ENCODE measurements at regions not wholly inside any gene's neighbourhood (a gene's known extent, or its start where the extent isn't known, plus 50 kb on each side); places are given as distances from the start of the nearest gene placed in this dataset.

DNA sequence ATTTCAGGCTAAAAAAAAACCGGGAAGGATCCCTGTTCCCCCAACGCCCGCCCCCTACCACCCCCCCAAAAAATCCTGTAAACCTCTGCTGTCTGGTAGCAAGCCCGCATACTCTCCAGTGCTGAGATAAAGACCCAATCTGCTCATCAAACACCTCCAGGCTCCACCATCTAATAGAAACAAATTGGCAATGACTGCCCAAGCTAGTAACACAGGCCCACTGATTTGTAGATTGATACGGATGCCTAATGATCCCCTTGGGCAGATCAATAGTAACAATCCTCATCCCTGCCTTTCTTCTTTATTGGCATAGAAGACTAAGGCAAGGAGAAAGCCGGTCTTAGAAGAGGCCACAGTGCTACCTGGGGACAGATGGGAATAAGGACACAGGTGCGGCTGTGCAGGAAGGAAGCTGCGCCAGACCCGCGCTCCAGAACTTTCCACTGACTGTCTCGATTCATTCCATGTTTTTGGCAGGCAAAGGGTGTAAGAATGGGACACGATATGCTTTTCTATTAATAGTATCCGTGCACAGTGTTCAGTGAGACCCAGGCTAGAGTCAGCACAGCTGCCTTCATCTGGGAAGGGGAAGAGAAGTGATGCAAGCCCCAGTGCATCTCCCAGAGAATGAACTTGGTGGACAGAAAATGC lies 407.6 kb upstream of the PSMD7 start:
- peaks cover 0 to 11% (median 0%) of the 10 kb centered on the region in 4 donors for H3K4me1 ChIP-seq

DNA sequence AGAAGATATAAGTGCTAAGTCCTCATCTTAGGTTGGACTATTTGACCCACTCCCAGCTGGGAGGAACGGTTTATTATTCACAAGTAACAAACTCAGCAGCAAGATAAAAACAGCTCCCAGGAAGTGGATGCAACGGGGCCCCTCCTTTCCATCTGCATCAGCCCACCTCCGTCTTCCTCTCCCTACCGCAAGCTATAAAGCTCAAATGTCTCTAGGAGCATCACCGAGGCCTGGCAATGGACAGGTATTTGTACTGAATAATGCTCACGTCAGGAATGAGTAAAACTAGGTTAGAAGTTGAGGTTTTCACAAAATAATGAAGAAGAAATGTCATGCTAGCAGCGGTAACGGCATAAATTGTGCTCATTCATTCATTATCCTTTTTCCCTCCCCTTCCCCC lies 408.7 kb upstream of the PSMD7 start:
- TF ChIP-seq, protein P1, sequence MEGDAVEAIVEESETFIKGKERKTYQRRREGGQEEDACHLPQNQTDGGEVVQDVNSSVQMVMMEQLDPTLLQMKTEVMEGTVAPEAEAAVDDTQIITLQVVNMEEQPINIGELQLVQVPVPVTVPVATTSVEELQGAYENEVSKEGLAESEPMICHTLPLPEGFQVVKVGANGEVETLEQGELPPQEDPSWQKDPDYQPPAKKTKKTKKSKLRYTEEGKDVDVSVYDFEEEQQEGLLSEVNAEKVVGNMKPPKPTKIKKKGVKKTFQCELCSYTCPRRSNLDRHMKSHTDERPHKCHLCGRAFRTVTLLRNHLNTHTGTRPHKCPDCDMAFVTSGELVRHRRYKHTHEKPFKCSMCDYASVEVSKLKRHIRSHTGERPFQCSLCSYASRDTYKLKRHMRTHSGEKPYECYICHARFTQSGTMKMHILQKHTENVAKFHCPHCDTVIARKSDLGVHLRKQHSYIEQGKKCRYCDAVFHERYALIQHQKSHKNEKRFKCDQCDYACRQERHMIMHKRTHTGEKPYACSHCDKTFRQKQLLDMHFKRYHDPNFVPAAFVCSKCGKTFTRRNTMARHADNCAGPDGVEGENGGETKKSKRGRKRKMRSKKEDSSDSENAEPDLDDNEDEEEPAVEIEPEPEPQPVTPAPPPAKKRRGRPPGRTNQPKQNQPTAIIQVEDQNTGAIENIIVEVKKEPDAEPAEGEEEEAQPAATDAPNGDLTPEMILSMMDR (IDR thresholded peaks at IDR 0.05) = no peak
- no peak for TF ChIP-seq POLR2A (IDR thresholded peaks at IDR 0.05)
- no peak for TF ChIP-seq EP300 (IDR thresholded peaks at IDR 0.05)
- H3K9me3 ChIP-seq = no peaks in the 10 kb centered on the region
- H3K27me3 ChIP-seq = peaks cover 0 to 54% of the 10 kb centered on the region in 2 donors
- H3K36me3 ChIP-seq = no peaks in the 10 kb centered on the region
- no peak overlapping the region for H3K27ac ChIP-seq
- H3K4me3 ChIP-seq = no peak overlapping the region
- WGBS, 2 donors = 51 to 55% methylated on average over 8 of the region's 8 CpGs
- no peak for DNase-seq (ENCODE audit: low spot score in 2 of 2)
- peaks cover 0 to 11% (median 0%) of the 10 kb centered on the region in 4 donors for H3K4me1 ChIP-seq

More for the DNA sequence above, 407.6 kb upstream of the PSMD7 start:
- peaks cover 0 to 54% of the 10 kb centered on the region in 2 donors for H3K27me3 ChIP-seq
- H3K36me3 ChIP-seq = no peaks in the 10 kb centered on the region
- WGBS, 2 donors = 60 to 68% methylated on average over 13 of the region's 13 CpGs
- no peak overlapping the region for H3K27ac ChIP-seq
- no peaks in the 10 kb centered on the region for H3K9me3 ChIP-seq
- TF ChIP-seq, protein P1 (IDR thresholded peaks at IDR 0.05) = no peak
- TF ChIP-seq EP300 (IDR thresholded peaks at IDR 0.05) = no peak
- no peak for TF ChIP-seq POLR2A (IDR thresholded peaks at IDR 0.05)
- DNase-seq (ENCODE audit: low spot score in 2 of 2) = no peak
- H3K4me3 ChIP-seq = no peak overlapping the region

DNA sequence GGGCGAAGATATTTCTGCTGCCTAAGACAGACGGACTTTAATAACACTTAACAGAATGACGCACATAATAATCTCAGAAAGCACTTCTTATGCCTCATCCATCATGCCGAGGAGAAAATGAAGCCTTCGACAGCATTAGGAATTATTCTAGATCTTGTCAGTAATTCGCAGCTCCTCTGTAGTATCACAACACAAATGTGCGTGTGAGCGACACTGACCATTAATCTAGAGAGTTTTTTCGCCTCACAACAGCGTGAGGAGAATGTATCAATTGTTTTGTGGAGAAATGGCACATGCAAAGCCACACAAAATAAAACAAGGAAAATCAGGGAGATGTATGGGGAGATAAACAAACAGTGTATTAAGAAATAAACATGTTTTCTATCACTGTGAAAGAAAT lies 410.2 kb upstream of the PSMD7 start:
- DNase-seq (ENCODE audit: low spot score in 2 of 2) = no peak
- 76 to 77% methylated on average over 10 of the region's 10 CpGs for WGBS, 2 donors
- Histone ChIP-seq H3K4me1 (peaks cover 0 to 9% (median 0%) of the 10 kb centered on the region in 4 donors), H3K4me3 (no peak overlapping the region), H3K27ac (no peak overlapping the region), H3K36me3 (no peaks in the 10 kb centered on the region), H3K9me3 (no peaks in the 10 kb centered on the region), H3K27me3 (peaks cover 0 to 55% of the 10 kb centered on the region in 2 donors)
- TF ChIP-seq, protein P1 (IDR thresholded peaks at IDR 0.05) = no peak
- TF ChIP-seq POLR2A (IDR thresholded peaks at IDR 0.05) = no peak
- TF ChIP-seq EP300 (IDR thresholded peaks at IDR 0.05) = no peak

DNA sequence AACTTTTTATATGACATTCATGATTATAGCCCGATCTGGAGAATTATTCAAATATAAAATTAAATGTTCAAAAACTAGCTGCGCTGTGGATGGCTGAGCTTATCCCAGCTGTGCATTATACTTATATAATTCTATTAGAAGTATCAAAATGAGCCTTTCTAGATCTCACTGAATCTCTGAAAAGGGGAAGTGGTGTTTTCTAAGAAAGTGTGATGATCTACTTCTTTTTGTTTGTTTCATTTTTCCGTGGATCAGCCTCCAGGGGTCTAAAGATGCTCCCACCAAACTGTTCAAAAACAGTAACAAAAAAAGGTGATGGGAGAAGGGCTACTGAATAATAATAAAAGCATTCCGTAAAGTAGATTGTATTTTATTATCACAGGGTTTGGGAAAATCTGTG lies 411.3 kb upstream of the PSMD7 start:
- no peak for TF ChIP-seq POLR2A (IDR thresholded peaks at IDR 0.05)
- TF ChIP-seq EP300 (IDR thresholded peaks at IDR 0.05) = no peak
- TF ChIP-seq, protein P1 (IDR thresholded peaks at IDR 0.05) = no peak
- peaks cover 0 to 44% of the 10 kb centered on the region in 2 donors for H3K27me3 ChIP-seq
- H3K36me3 ChIP-seq = no peaks in the 10 kb centered on the region
- H3K4me3 ChIP-seq = no peak overlapping the region
- H3K4me1 ChIP-seq = peaks cover 0 to under 1% (median 0%) of the 10 kb centered on the region in 4 donors
- whole genome bisulfite sequencing, 2 donors = 91% methylated on average over 4 of the region's 4 CpGs
- no peak overlapping the region for H3K27ac ChIP-seq
- H3K9me3 ChIP-seq = no peaks in the 10 kb centered on the region
- DNase-seq (ENCODE audit: low spot score in 2 of 2) = no peak

DNA sequence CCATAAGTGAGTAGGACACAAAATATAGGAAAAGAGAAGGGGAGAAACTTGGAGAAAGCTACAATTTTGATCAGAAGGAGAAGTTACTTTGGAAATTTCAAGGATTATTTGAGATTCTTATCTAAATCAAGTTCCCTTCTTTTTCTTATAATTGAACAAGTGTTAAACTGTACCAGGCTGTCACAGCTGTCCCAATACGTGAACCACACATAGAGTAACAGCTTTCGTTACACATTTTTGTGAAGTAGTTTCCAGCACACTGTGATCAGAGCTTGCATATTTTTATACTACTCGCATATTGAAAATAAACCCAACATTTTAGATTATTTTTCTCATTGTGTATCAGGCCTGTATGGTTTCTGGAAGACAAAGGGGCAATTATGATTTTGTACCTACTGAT lies 412.8 kb upstream of the PSMD7 start:
- TF ChIP-seq, protein P1 (IDR thresholded peaks at IDR 0.05) = no peak
- TF ChIP-seq EP300 (IDR thresholded peaks at IDR 0.05) (no peak), POLR2A (IDR thresholded peaks at IDR 0.05) (no peak)
- Histone ChIP-seq H3K9me3 (no peaks in the 10 kb centered on the region), H3K36me3 (no peaks in the 10 kb centered on the region), H3K4me1 (no peaks in the 10 kb centered on the region), H3K27ac (peak overlapping the region in 1 of 4 donors; percentile 11), H3K4me3 (no peak overlapping the region), H3K27me3 (peaks cover 0 to 29% of the 10 kb centered on the region in 2 donors)
- no peak for DNase-seq (ENCODE audit: low spot score in 2 of 2)
- WGBS, 2 donors = 86 to 91% methylated on average over 3 of the region's 3 CpGs

Measured in tibial nerve (tissue), 4 donors.